Stimulated activated CD4-positive, alpha-beta T cell treated with anti-CD3 and anti-CD28 coated beads, Interleukin-15, amount 100 ng/mL, for 1 hour (primary cell): ENCODE measurements at regions not wholly inside any gene's neighbourhood (a gene's known extent, or its start where the extent isn't known, plus 50 kb on each side); places are given as distances from the start of the nearest gene placed in this dataset.
"Not testable (repeated sequence)": the region's sequence is repeated elsewhere in the genome, so short reads cannot be mapped to it uniquely, and the experiment has no call there.

Experiments used
- DNase-seq, 2 donors: peaks; one replicate each; pipeline ENCODE4 v3.0.0-alpha.2; 2020; ENCODE audit warnings: low read depth in 1 of 2, low spot score in 1 of 2

- no peak for DNase-seq
Measured at GRCh38 chr1:38758820-38759219, 100.8 kb downstream of the RRAGC start.

- no peak for DNase-seq
Measured at GRCh38 chr1:38746941-38747600, 112.5 kb downstream of the RRAGC start.

GRCh38 chr1:38746402-38746935 is 113.1 kb downstream of the RRAGC start:
- no peak for DNase-seq

- DNase-seq = no peak
Measured at GRCh38 chr1:38745476-38746401, 113.8 kb downstream of the RRAGC start.

GRCh38 chr1:38744452-38745350 is 114.9 kb downstream of the RRAGC start:
- DNase-seq = no peak

- DNase-seq = no peak
Measured at GRCh38 chr1:38743184-38743583, 116.4 kb downstream of the RRAGC start.

GRCh38 chr1:38741341-38741740 is 118.2 kb downstream of the RRAGC start:
- DNase-seq = no peak

- DNase-seq = no peak
Measured at GRCh38 chr1:38740487-38740886, 119.1 kb downstream of the RRAGC start.

GRCh38 chr1:38738207-38738606 is 121.4 kb downstream of the RRAGC start:
- DNase-seq = no peak

GRCh38 chr1:38736399-38736798 is 123.2 kb downstream of the RRAGC start:
- no peak for DNase-seq

GRCh38 chr1:38735651-38736161 is 123.9 kb downstream of the RRAGC start:
- no peak for DNase-seq

GRCh38 chr1:38733761-38734160 is 125.8 kb downstream of the RRAGC start:
- DNase-seq = no peak

- DNase-seq = no peak
Measured at GRCh38 chr1:38730511-38731397, 128.8 kb downstream of the RRAGC start.

GRCh38 chr1:38728585-38728908 is 131.0 kb downstream of the RRAGC start:
- no peak for DNase-seq

- no peak for DNase-seq
Measured at GRCh38 chr1:38727684-38728584, 131.6 kb downstream of the RRAGC start.

- not testable (repeated sequence) for DNase-seq
Measured at GRCh38 chr1:38725321-38725961, 134.1 kb downstream of the RRAGC start.

- no peak for DNase-seq
Measured at GRCh38 chr1:38724160-38725131, 135.1 kb downstream of the RRAGC start.
